ENCODE measurements at regions not wholly inside any gene's neighbourhood (a gene's known extent, or its start where the extent isn't known, plus 50 kb on each side); places are given as distances from the start of the nearest gene placed in this dataset.

DNA sequence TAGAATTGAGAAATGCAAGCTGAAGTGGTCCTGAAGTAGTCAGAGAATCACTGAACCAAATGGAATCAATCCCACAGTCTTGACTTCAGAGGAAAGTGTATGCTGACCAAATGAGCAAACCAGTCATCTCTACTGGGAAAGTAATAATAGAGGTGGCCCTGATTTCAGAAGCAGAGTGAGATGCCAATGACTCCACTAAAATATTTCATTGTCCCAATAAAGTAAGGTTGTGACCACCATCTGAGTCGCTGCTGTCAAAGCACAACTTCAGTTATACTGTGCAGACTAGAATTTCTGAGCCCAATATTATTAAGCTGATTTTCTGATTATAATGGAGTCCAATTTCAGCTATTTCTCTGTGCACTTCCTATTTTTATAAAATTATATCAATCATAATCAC is 334.4 kb upstream of the THBS1 start:
- Histone ChIP-seq H3K9me3 (no peaks in the 10 kb centered on the region), H3K4me3 (no peak overlapping the region), H3K27me3 (no peaks in the 10 kb centered on the region), H3K4me1 (no peaks in the 10 kb centered on the region), H3K36me3 (no peaks in the 10 kb centered on the region), H3K27ac (no peak overlapping the region)
- DNase-seq, result no peak
- in situ Hi-C loops (cut with MboI; ENCODE audit: low pct_ligation_motif_present in 1 of 4, low pct_unique_long_range_greater_than_20kb in 1 of 4, low sequenced_read_pairs in 3 of 4) (no loop called here), intact Hi-C loops (cut with DNase I; ENCODE audit: low total_unique reads) (no loop called here)
- 89 to 96% methylated on average over 1 of the region's 1 CpG for WGBS, 2 donors (ENCODE audit: low coverage in 1 of 2)
- no peak for TF ChIP-seq POLR2AphosphoS5 (IDR thresholded peaks at IDR 0.05)
- TF ChIP-seq, protein P1, sequence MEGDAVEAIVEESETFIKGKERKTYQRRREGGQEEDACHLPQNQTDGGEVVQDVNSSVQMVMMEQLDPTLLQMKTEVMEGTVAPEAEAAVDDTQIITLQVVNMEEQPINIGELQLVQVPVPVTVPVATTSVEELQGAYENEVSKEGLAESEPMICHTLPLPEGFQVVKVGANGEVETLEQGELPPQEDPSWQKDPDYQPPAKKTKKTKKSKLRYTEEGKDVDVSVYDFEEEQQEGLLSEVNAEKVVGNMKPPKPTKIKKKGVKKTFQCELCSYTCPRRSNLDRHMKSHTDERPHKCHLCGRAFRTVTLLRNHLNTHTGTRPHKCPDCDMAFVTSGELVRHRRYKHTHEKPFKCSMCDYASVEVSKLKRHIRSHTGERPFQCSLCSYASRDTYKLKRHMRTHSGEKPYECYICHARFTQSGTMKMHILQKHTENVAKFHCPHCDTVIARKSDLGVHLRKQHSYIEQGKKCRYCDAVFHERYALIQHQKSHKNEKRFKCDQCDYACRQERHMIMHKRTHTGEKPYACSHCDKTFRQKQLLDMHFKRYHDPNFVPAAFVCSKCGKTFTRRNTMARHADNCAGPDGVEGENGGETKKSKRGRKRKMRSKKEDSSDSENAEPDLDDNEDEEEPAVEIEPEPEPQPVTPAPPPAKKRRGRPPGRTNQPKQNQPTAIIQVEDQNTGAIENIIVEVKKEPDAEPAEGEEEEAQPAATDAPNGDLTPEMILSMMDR (IDR thresholded peaks at IDR 0.05), result no peak
- no peak for TF ChIP-seq EP300 (IDR thresholded peaks at IDR 0.05; ENCODE audit: low read depth)
- TF ChIP-seq POLR2A (IDR thresholded peaks at IDR 0.05), result no peak

DNA sequence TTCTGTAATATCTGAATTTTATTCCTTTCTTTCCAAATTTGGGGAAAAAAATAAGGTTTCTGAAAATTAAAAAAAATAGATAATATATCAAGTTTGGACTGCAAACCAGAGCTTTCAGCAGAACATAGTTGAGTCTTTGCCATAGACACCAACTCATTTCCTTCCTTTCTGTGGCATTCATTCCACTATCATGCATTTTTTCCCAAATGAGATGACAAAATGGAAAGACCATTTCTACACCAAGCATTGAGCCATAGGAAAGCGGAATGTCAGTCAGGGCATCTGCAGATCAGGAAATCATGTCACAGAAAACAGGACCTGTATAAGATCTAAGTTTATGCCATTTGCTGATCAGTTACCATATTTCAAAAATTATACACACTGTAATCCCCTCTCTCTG is 333.3 kb upstream of the THBS1 start:
- no peak overlapping the region for H3K27ac ChIP-seq
- in situ Hi-C loops (cut with MboI; ENCODE audit: low pct_ligation_motif_present in 1 of 4, low pct_unique_long_range_greater_than_20kb in 1 of 4, low sequenced_read_pairs in 3 of 4), result no loop called here

DNA sequence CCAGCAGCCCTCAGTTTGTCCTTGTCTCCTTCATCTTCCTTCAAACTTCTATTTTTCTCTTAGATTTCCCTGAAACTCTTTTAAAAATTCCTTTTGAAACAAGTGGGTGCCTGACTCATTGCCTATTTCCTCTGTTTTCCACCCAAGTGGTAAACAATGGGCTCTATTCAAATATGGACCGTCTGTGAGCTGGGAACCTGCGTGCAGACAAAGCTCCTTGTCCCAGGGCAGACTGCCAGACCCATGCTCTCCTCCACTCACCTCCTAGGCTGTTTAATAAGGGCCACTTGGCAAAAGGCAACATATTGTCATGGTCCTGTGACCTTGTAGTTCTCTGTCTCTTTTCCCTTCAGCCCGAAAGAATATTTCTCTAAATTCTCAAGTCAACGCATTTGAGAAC is 332.7 kb upstream of the THBS1 start:
- in situ Hi-C loops (cut with MboI; ENCODE audit: low pct_ligation_motif_present in 1 of 4, low pct_unique_long_range_greater_than_20kb in 1 of 4, low sequenced_read_pairs in 3 of 4), result no loop called here
- no peaks in the 10 kb centered on the region for H3K27me3 ChIP-seq
- no peak overlapping the region for H3K27ac ChIP-seq
- WGBS, 2 donors (ENCODE audit: low coverage in 1 of 2), result 79 to 100% methylated on average over 2 to 4 of the region's 4 CpGs
- no peaks in the 10 kb centered on the region for H3K36me3 ChIP-seq
- TF ChIP-seq POLR2AphosphoS5 (IDR thresholded peaks at IDR 0.05), result no peak
- TF ChIP-seq, protein P1 (IDR thresholded peaks at IDR 0.05), result no peak
- TF ChIP-seq POLR2A (IDR thresholded peaks at IDR 0.05), result no peak
- TF ChIP-seq EP300 (IDR thresholded peaks at IDR 0.05; ENCODE audit: low read depth), result no peak
- no peaks in the 10 kb centered on the region for H3K4me1 ChIP-seq
- intact Hi-C loops (cut with DNase I; ENCODE audit: low total_unique reads), result no loop called here
- no peak for DNase-seq
- H3K4me3 ChIP-seq, result no peak overlapping the region
- H3K9me3 ChIP-seq, result no peaks in the 10 kb centered on the region

More for the DNA sequence above, 333.3 kb upstream of the THBS1 start:
- DNase-seq, result no peak
- no peak overlapping the region for H3K4me3 ChIP-seq
- H3K36me3 ChIP-seq, result no peaks in the 10 kb centered on the region
- intact Hi-C loops (cut with DNase I; ENCODE audit: low total_unique reads), result no loop called here
- no peaks in the 10 kb centered on the region for H3K9me3 ChIP-seq
- WGBS, 2 donors (ENCODE audit: low coverage in 1 of 2), result 89 to 100% methylated on average over 1 of the region's 1 CpG
- H3K4me1 ChIP-seq, result no peaks in the 10 kb centered on the region
- H3K27me3 ChIP-seq, result no peaks in the 10 kb centered on the region
- TF ChIP-seq POLR2A (IDR thresholded peaks at IDR 0.05) (no peak), POLR2AphosphoS5 (IDR thresholded peaks at IDR 0.05) (no peak), EP300 (IDR thresholded peaks at IDR 0.05; ENCODE audit: low read depth) (no peak)
- TF ChIP-seq, protein P1 (IDR thresholded peaks at IDR 0.05), result no peak

DNA sequence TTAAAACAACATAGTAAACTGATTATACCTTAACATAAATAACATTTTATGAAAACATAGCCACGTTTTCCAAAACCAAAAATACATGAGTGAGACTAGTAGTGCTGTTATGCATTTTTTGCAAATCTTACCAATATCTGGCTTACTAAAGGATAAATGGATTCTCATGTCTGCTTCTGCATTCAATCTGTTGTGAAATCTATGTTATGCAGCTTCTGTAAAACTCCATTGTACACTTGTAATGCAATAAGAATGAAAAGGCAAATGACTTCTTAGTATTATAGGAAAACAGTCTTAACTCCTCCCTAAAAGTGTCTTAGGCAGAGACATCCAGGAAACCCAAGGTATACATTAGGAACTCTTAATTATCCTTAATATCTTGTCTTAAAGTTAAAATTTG is 330.9 kb upstream of the THBS1 start:
- in situ Hi-C loops (cut with MboI; ENCODE audit: low pct_ligation_motif_present in 1 of 4, low pct_unique_long_range_greater_than_20kb in 1 of 4, low sequenced_read_pairs in 3 of 4) (no loop called here), intact Hi-C loops (cut with DNase I; ENCODE audit: low total_unique reads) (no loop called here)
- H3K27me3 ChIP-seq, result no peaks in the 10 kb centered on the region
- H3K4me3 ChIP-seq, result no peak overlapping the region
- no peaks in the 10 kb centered on the region for H3K4me1 ChIP-seq
- no peaks in the 10 kb centered on the region for H3K9me3 ChIP-seq
- TF ChIP-seq, protein P1 (IDR thresholded peaks at IDR 0.05), result no peak
- DNase-seq, result no peak
- no peaks in the 10 kb centered on the region for H3K36me3 ChIP-seq
- WGBS, 2 donors (ENCODE audit: low coverage in 1 of 2), result 27 to 49% methylated on average over 1 of the region's 1 CpG
- no peak overlapping the region for H3K27ac ChIP-seq

Measured in transverse colon (tissue), 4 donors.